Neural progenitor cell (in vitro differentiated cells): ENCODE measurements at regions not wholly inside any gene's neighbourhood (a gene's known extent, or its start where the extent isn't known, plus 50 kb on each side); places are given as distances from the start of the nearest gene placed in this dataset.
A peak's percentile ranks its signal among the peaks of the same experiment; 100 is the strongest.

ENCODE experiments used
- DNase-seq: peaks from one replicate; pipeline ENCODE4 v3.0.0-alpha.2; 2016; ENCODE audit warnings: low spot score
- H2AFZ ChIP-seq: fragments of 200-600 bp; sonication (generic); replicated peaks from 2 replicates; pipeline ENCODE4 v1.6.1; 2016; ENCODE audit warnings: antibody characterized with exemption
- H3F3A ChIP-seq: fragments of 200-600 bp; sonication (generic); 2 replicates; pipeline ENCODE4 v1.6.1; 2016; ENCODE audit warnings: antibody characterized with exemption, low read depth
- H3K27ac ChIP-seq: fragments of 200-600 bp; sonication (generic); 2 replicates; pipeline ENCODE4 v1.5.1; 2016; ENCODE audit warnings: mild to moderate bottlenecking
- H3K27me3 ChIP-seq: fragments of 200-600 bp; sonication (generic); 2 replicates; pipeline ENCODE4 v1.6.1; 2016; ENCODE audit warnings: mild to moderate bottlenecking, moderate library complexity
- H3K36me3 ChIP-seq: fragments of 200-600 bp; sonication (generic); 2 replicates; pipeline ENCODE4 v1.5.1; 2016
- H3K4me1 ChIP-seq: fragments of 200-600 bp; sonication (generic); 2 replicates; pipeline ENCODE4 v1.6.1; 2016; ENCODE audit warnings: mixed run types
- H3K4me2 ChIP-seq: fragments of 200-600 bp; sonication (generic); 2 replicates; pipeline ENCODE4 v1.6.1; 2016
- H3K4me3 ChIP-seq: fragments of 200-600 bp; sonication (generic); 2 replicates; pipeline ENCODE4 v1.5.1; 2016
- H3K79me2 ChIP-seq: fragments of 200-600 bp; sonication (generic); 2 replicates; pipeline ENCODE4 v1.6.1; 2016; ENCODE audit warnings: low read depth
- H3K9ac ChIP-seq: fragments of 200-600 bp; sonication (generic); 2 replicates; pipeline ENCODE4 v1.6.1; 2016
- H3K9me3 ChIP-seq: fragments of 200-600 bp; sonication (generic); 2 replicates; pipeline ENCODE4 v1.5.1; 2016; ENCODE audit warnings: low read depth
- H4K20me1 ChIP-seq: fragments of 200-600 bp; sonication (generic); 2 replicates; pipeline ENCODE4 v1.6.1; 2016; ENCODE audit warnings: low read depth
- H3K27ac Mint-ChIP-seq: 3 replicates; pipeline ENCODE4 v1.8.0; 2021; ENCODE audit warnings: mixed read lengths
- H3K27me3 Mint-ChIP-seq: 2 replicates; pipeline ENCODE4 v1.8.0; 2022; ENCODE audit warnings: low read depth, mild to moderate bottlenecking, inconsistent platforms, moderate library complexity, mixed read lengths; ENCODE audit not compliant: insufficient read depth
- H3K36me3 Mint-ChIP-seq: 3 replicates; pipeline ENCODE4 v1.8.0; 2021; ENCODE audit warnings: mixed read lengths
- H3K4me1 Mint-ChIP-seq: 3 replicates; pipeline ENCODE4 v1.8.0; 2021; ENCODE audit warnings: mixed read lengths
- H3K4me3 Mint-ChIP-seq: 3 replicates; pipeline ENCODE4 v1.8.0; 2021; ENCODE audit warnings: mild to moderate bottlenecking, moderate library complexity, mixed read lengths
- H3K9me3 Mint-ChIP-seq: 3 replicates; pipeline ENCODE4 v1.8.0; 2020; ENCODE audit warnings: mixed read lengths
- CTCF ChIP-seq: fragments of 200-600 bp; sonication (generic); IDR thresholded peaks from 2 replicates; pipeline ENCODE4 v1.5.1; 2017; ENCODE audit warnings: antibody characterized with exemption, mild to moderate bottlenecking
- EZH2 ChIP-seq: fragments of 200-600 bp; sonication (generic); IDR thresholded peaks from 2 replicates; pipeline ENCODE4 v1.6.1; 2017; ENCODE audit warnings: antibody characterized with exemption, mild to moderate bottlenecking, moderate library complexity
- EZH2phosphoT487 ChIP-seq: fragments of 200-600 bp; sonication (generic); IDR thresholded peaks from 2 replicates; pipeline ENCODE4 v1.6.1; 2017; ENCODE audit warnings: antibody characterized with exemption

GRCh38 chr10:33986515-33986914 lies 652.0 kb upstream of the NRP1 start:
- H3K27me3 Mint-ChIP-seq, result peaks cover 6% of the 10 kb centered on the region
- Histone ChIP-seq H2AFZ (no peak overlapping the region), H3K27ac (no peak overlapping the region), H3K79me2 (no peaks in the 10 kb centered on the region), H3K4me3 (no peak overlapping the region), H3K9me3 (no peaks in the 10 kb centered on the region), H4K20me1 (no peaks in the 10 kb centered on the region), H3K9ac (no peak overlapping the region), H3K36me3 (no peaks in the 10 kb centered on the region), H3K27me3 (no peaks in the 10 kb centered on the region), H3K4me2 (no peak overlapping the region), H3K4me1 (no peaks in the 10 kb centered on the region), H3F3A (no peaks in the 10 kb centered on the region)
- H3K36me3 Mint-ChIP-seq, result peaks cover 2% of the 10 kb centered on the region
- no peak overlapping the region for H3K4me3 Mint-ChIP-seq
- DNase-seq, result no peak
- H3K4me1 Mint-ChIP-seq, result peaks cover 11% of the 10 kb centered on the region
- no peak overlapping the region for H3K27ac Mint-ChIP-seq
- peaks cover 17% of the 10 kb centered on the region for H3K9me3 Mint-ChIP-seq
- no peak for TF ChIP-seq EZH2
- no peak for TF ChIP-seq EZH2phosphoT487
- no peak for TF ChIP-seq CTCF

GRCh38 chr10:33986016-33986415 lies 651.5 kb upstream of the NRP1 start:
- Mint-ChIP-seq H3K27ac (no peak overlapping the region), H3K27me3 (peaks cover 4% of the 10 kb centered on the region), H3K4me3 (no peak overlapping the region), H3K9me3 (peaks cover 18% of the 10 kb centered on the region), H3K36me3 (peaks cover 2% of the 10 kb centered on the region), H3K4me1 (peaks cover 11% of the 10 kb centered on the region)
- TF ChIP-seq EZH2phosphoT487 (no peak), CTCF (no peak), EZH2 (no peak)
- H3K27ac ChIP-seq, result no peak overlapping the region
- no peak overlapping the region for H3K4me3 ChIP-seq
- no peaks in the 10 kb centered on the region for H3K4me1 ChIP-seq
- no peaks in the 10 kb centered on the region for H3K9me3 ChIP-seq
- no peak overlapping the region for H3K9ac ChIP-seq
- DNase-seq, result no peak
- H3K79me2 ChIP-seq, result no peaks in the 10 kb centered on the region
- no peaks in the 10 kb centered on the region for H4K20me1 ChIP-seq
- H3F3A ChIP-seq, result no peaks in the 10 kb centered on the region
- H2AFZ ChIP-seq, result no peak overlapping the region
- no peaks in the 10 kb centered on the region for H3K36me3 ChIP-seq
- H3K4me2 ChIP-seq, result no peak overlapping the region
- no peaks in the 10 kb centered on the region for H3K27me3 ChIP-seq

- Histone ChIP-seq H3K27me3 (no peaks in the 10 kb centered on the region), H3K4me2 (no peak overlapping the region), H3F3A (no peaks in the 10 kb centered on the region), H3K27ac (no peak overlapping the region), H3K79me2 (no peaks in the 10 kb centered on the region), H3K36me3 (no peaks in the 10 kb centered on the region), H3K4me3 (no peak overlapping the region), H3K9me3 (no peaks in the 10 kb centered on the region), H4K20me1 (no peaks in the 10 kb centered on the region), H3K9ac (no peak overlapping the region), H3K4me1 (no peaks in the 10 kb centered on the region), H2AFZ (no peak overlapping the region)
- Mint-ChIP-seq H3K36me3 (peaks cover 2% of the 10 kb centered on the region), H3K4me1 (peaks cover 11% of the 10 kb centered on the region), H3K27ac (peak overlapping the region; percentile 24), H3K9me3 (peaks cover 13% of the 10 kb centered on the region), H3K4me3 (no peak overlapping the region), H3K27me3 (no peaks in the 10 kb centered on the region)
- no peak for DNase-seq
- TF ChIP-seq EZH2phosphoT487, result no peak
- TF ChIP-seq CTCF, result no peak
- TF ChIP-seq EZH2, result no peak
Measured at GRCh38 chr10:33982995-33983394, 648.5 kb upstream of the NRP1 start.

- Mint-ChIP-seq H3K9me3 (peaks cover 13% of the 10 kb centered on the region), H3K4me3 (no peak overlapping the region), H3K27ac (no peak overlapping the region), H3K36me3 (peaks cover 2% of the 10 kb centered on the region), H3K4me1 (peaks cover 11% of the 10 kb centered on the region), H3K27me3 (no peaks in the 10 kb centered on the region)
- Histone ChIP-seq H3K4me1 (no peaks in the 10 kb centered on the region), H3K27ac (no peak overlapping the region), H3K9ac (no peak overlapping the region), H2AFZ (no peak overlapping the region), H3K79me2 (no peaks in the 10 kb centered on the region), H3F3A (no peaks in the 10 kb centered on the region), H3K9me3 (no peaks in the 10 kb centered on the region), H3K36me3 (no peaks in the 10 kb centered on the region), H3K27me3 (no peaks in the 10 kb centered on the region), H3K4me2 (no peak overlapping the region), H3K4me3 (no peak overlapping the region), H4K20me1 (no peaks in the 10 kb centered on the region)
- DNase-seq, result no peak
- TF ChIP-seq EZH2phosphoT487 (no peak), EZH2 (no peak)
Measured at GRCh38 chr10:33981301-33981700, 646.8 kb upstream of the NRP1 start.
